OCI-LY3 (cell line): ENCODE measurements at regions not wholly inside any gene's neighbourhood (a gene's known extent, or its start where the extent isn't known, plus 50 kb on each side); places are given as distances from the start of the nearest gene placed in this dataset.

ENCODE experiments used
- CTCF ChIP-seq: fragments of 200-600, 300-600 bp; sonication (generic); IDR thresholded peaks from 2 replicates; pipeline ENCODE4 v1.5.1; 2014; ENCODE audit warnings: antibody characterized with exemption, low read length, low read depth
- EZH2phosphoT487 ChIP-seq: fragments of 200-600 bp; shearing (Covaris generic); IDR thresholded peaks from 2 replicates; pipeline ENCODE4 v1.6.1; 2018; ENCODE audit warnings: antibody characterized with exemption, mixed run types, low read depth

- no peak for TF ChIP-seq CTCF
- no peak for TF ChIP-seq EZH2phosphoT487
These were observed 392.9 kb downstream of the PDGFC start for GRCh38 chr4:156578713-156579112.
